Thyroid gland (tissue), 4 donors: ENCODE measurements at regions not wholly inside any gene's neighbourhood (a gene's known extent, or its start where the extent isn't known, plus 50 kb on each side); places are given as distances from the start of the nearest gene placed in this dataset.

Experiments
- POLR2A ChIP-seq, 2 donors: fragments of 450-650 bp; IDR thresholded peaks; one replicate each; pipeline ENCODE4 v1.6.1; 2017; ENCODE audit warnings: antibody characterized with exemption in 2 of 2, mild to moderate bottlenecking in 2 of 2, moderate library complexity in 1 of 2
- TF ChIP-seq, protein P1 (sequence below), 6 experiments: fragments of 200-600 bp in 3 of 6; fragments of 450-650 bp in 3 of 6; sonication (generic) in 3 of 6; IDR thresholded peaks; one replicate each; pipeline ENCODE4 v1.5.1; 2016 to 2019; ENCODE audit warnings: antibody characterized with exemption in 6 of 6, mild to moderate bottlenecking in 2 of 6, inconsistent platforms in 1 of 6, moderate library complexity in 1 of 6

DNA sequence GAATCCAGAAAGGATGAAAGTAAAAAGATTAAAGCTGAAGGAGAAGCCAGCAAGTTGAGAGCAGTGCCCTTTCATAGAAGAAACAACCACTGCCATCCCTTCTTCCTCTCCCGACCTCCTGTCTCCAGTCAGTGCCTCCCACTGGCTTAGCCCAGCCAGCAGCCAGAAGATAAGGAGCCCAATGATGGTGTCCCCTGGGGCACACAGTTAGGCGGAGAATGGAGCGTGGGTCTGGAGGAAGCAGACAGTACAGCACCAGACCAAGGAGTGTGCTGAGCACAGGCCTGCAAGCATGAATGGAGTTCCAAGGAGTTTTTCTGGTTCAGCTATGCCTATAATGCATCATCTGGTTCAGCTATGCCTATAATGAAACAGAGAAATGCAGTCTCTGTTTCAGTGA, 54.3 kb upstream of the TNRC6B start:
- no peak for TF ChIP-seq POLR2A (IDR thresholded peaks at IDR 0.05)
- TF ChIP-seq, protein P1, sequence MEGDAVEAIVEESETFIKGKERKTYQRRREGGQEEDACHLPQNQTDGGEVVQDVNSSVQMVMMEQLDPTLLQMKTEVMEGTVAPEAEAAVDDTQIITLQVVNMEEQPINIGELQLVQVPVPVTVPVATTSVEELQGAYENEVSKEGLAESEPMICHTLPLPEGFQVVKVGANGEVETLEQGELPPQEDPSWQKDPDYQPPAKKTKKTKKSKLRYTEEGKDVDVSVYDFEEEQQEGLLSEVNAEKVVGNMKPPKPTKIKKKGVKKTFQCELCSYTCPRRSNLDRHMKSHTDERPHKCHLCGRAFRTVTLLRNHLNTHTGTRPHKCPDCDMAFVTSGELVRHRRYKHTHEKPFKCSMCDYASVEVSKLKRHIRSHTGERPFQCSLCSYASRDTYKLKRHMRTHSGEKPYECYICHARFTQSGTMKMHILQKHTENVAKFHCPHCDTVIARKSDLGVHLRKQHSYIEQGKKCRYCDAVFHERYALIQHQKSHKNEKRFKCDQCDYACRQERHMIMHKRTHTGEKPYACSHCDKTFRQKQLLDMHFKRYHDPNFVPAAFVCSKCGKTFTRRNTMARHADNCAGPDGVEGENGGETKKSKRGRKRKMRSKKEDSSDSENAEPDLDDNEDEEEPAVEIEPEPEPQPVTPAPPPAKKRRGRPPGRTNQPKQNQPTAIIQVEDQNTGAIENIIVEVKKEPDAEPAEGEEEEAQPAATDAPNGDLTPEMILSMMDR (IDR thresholded peaks at IDR 0.05): no peak
